Activated naive CD4-positive, alpha-beta T cell treated with anti-CD3 and anti-CD28 coated beads for 36 hours (primary cell): ENCODE measurements at regions not wholly inside any gene's neighbourhood (a gene's known extent, or its start where the extent isn't known, plus 50 kb on each side); places are given as distances from the start of the nearest gene placed in this dataset.
A peak's percentile ranks its signal among the peaks of the same experiment; 100 is the strongest.
"Not testable (repeated sequence)": the region's sequence is repeated elsewhere in the genome, so short reads cannot be mapped to it uniquely, and the experiment has no call there.

ENCODE experiments used
- CTCF ChIA-PET: fragments of 350-600 bp; sonication (Branson Sonifier 250); formaldehyde crosslinking; loops from one replicate; lab custom pipeline; 2021; ENCODE audit warnings: antibody characterized with exemption; lab: Charles Lee
- DNase-seq: peaks from one replicate; pipeline ENCODE4 v3.0.0-alpha.2; 2020
- H3K27ac Mint-ChIP-seq: one replicate; pipeline ENCODE4 v1.8.0; 2021; ENCODE audit warnings: mild to moderate bottlenecking, mixed read lengths
- H3K27me3 Mint-ChIP-seq: one replicate; pipeline ENCODE4 v1.8.0; 2021; ENCODE audit warnings: low read depth, mixed read lengths
- H3K36me3 Mint-ChIP-seq: one replicate; pipeline ENCODE4 v1.8.0; 2021; ENCODE audit warnings: low read depth, mixed read lengths
- H3K4me1 Mint-ChIP-seq: one replicate; pipeline ENCODE4 v1.8.0; 2021; ENCODE audit warnings: low read depth, mixed read lengths
- H3K4me3 Mint-ChIP-seq: one replicate; pipeline ENCODE4 v1.8.0; 2021; ENCODE audit warnings: mild to moderate bottlenecking, moderate library complexity, mixed read lengths
- H3K9me3 Mint-ChIP-seq: one replicate; pipeline ENCODE4 v1.8.0; 2021; ENCODE audit warnings: mixed read lengths
- intact Hi-C: fragments of 100-400 bp; cut with micrococcal nuclease; formaldehyde crosslinking; loops from one replicate; pipeline ENCODE4 v1.15.1; 2023

- peaks cover 8% of the 10 kb centered on the region for H3K27me3 Mint-ChIP-seq
- no peaks in the 10 kb centered on the region for H3K4me1 Mint-ChIP-seq
- H3K36me3 Mint-ChIP-seq = no peaks in the 10 kb centered on the region
- no peak overlapping the region for H3K27ac Mint-ChIP-seq
- DNase-seq = no peak
- H3K4me3 Mint-ChIP-seq = no peak overlapping the region
- intact Hi-C loops = no loop called here
- CTCF ChIA-PET = no interaction called here
- H3K9me3 Mint-ChIP-seq = peaks cover 2% of the 10 kb centered on the region
These were observed 413.9 kb upstream of the MDFIC2 start for GRCh38 chr3:70726096-70726938.

- Mint-ChIP-seq H3K9me3 (peaks cover 2% of the 10 kb centered on the region), H3K4me1 (no peaks in the 10 kb centered on the region), H3K4me3 (no peak overlapping the region), H3K36me3 (no peaks in the 10 kb centered on the region), H3K27me3 (peaks cover 7% of the 10 kb centered on the region), H3K27ac (no peak overlapping the region)
- intact Hi-C loops = no loop called here
- DNase-seq = no peak
- CTCF ChIA-PET = no interaction called here
These were observed 409.6 kb upstream of the MDFIC2 start for GRCh38 chr3:70722018-70722417.

DNA sequence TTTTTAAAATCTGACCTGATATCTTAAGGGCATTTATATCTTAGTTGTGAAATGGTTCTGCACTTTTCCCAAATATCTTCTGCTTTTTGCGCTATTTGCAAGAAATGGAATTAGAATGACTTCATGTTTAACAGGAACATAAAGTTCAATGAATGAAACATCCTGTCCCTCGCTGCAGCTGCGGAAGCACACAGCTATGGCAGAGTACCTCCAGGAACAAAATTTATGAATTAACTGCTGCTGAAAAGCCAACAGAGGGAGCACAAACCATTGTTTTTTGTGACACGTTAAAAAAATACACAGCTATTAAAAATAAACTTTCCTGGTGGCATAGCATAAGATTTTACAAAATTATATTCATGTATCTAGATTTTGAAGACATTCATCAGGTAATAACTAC lies 404.4 kb upstream of the MDFIC2 start:
- intact Hi-C loops = loop anchor here (1.0 to 10.0 kb wide), 9 partner anchors 165 to 935 kb away; no protein-coding TSS in a partner anchor
- CTCF ChIA-PET = interaction anchor here (0.5 to 1.3 kb wide), 5 partner anchors 10 to 806 kb away, joined by 3 read pairs; no protein-coding TSS in a partner anchor
- H3K9me3 Mint-ChIP-seq = peaks cover 15% of the 10 kb centered on the region
- DNase-seq = peak; percentile 24
- peaks cover 3% of the 10 kb centered on the region for H3K36me3 Mint-ChIP-seq
- no peak overlapping the region for H3K27ac Mint-ChIP-seq
- H3K4me3 Mint-ChIP-seq = no peak overlapping the region
- H3K4me1 Mint-ChIP-seq = peaks cover 2% of the 10 kb centered on the region
- peaks cover 4% of the 10 kb centered on the region for H3K27me3 Mint-ChIP-seq

- Mint-ChIP-seq H3K27me3 (peaks cover 6% of the 10 kb centered on the region), H3K27ac (no peak overlapping the region), H3K9me3 (peaks cover 18% of the 10 kb centered on the region), H3K4me1 (peaks cover 2% of the 10 kb centered on the region), H3K4me3 (no peak overlapping the region), H3K36me3 (peaks cover 4% of the 10 kb centered on the region)
- peak; percentile 7 for DNase-seq
- intact Hi-C loops = loop anchor here (10.0 kb wide), 2 partner anchors 242 to 802 kb away; no protein-coding TSS in a partner anchor
- CTCF ChIA-PET = no interaction called here
These were observed 400.1 kb upstream of the MDFIC2 start for GRCh38 chr3:70712449-70713082.

DNA sequence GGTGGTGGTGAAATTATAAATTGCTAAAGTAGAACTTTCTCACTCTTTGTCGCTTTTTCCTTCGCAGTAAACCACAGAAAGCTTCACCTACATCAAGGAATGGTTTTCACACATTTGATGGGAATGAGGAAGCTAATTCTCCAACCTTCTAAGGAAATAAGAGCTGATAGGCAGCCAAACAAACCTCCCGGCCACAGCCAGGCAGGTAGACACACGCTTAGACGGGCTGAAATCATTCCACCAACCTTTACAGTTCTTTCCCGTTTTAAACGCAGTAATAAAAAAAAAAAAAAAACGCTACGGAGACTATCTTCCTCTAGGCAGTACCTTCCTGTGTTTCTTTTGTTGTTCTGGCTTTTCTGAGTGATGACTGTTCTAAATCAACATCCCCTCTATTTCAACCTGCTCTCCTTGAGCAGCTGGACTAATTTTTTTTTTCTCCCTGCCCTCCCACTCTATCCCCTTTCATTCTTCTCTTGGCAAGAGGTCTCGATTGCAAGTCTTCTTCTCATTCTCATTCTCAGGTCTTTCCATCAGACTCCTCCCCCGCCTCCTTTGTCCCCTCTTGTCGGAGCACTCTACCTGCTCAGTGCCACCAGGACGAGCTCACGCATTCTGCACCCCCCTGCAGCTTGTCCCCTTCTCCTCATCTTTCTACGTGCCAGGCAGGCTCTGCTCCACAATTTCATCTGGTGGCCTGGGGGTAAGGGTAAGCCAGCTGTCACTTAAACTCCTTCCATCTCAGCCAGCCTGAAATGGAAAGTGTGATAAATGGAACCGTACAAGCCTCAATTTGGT lies 391.1 kb upstream of the MDFIC2 start:
- peaks cover 15% of the 10 kb centered on the region for H3K27me3 Mint-ChIP-seq
- H3K9me3 Mint-ChIP-seq = no peaks in the 10 kb centered on the region
- H3K4me1 Mint-ChIP-seq = peaks cover 19% of the 10 kb centered on the region
- H3K36me3 Mint-ChIP-seq = no peaks in the 10 kb centered on the region
- intact Hi-C loops = no loop called here
- H3K4me3 Mint-ChIP-seq = no peak overlapping the region
- CTCF ChIA-PET = interaction anchor here (0.7 to 0.9 kb wide), 2 partner anchors 12 to 45 kb away, joined by 3 read pairs; no protein-coding TSS in a partner anchor
- no peak overlapping the region for H3K27ac Mint-ChIP-seq
- peak; percentile 10 for DNase-seq

GRCh38 chr3:70702132-70702531 lies 389.7 kb upstream of the MDFIC2 start:
- CTCF ChIA-PET = no interaction called here
- no peak for DNase-seq
- Mint-ChIP-seq H3K9me3 (no peaks in the 10 kb centered on the region), H3K4me3 (no peak overlapping the region), H3K4me1 (peaks cover 19% of the 10 kb centered on the region), H3K27me3 (peaks cover 18% of the 10 kb centered on the region), H3K36me3 (no peaks in the 10 kb centered on the region), H3K27ac (no peak overlapping the region)
- intact Hi-C loops = no loop called here

DNA sequence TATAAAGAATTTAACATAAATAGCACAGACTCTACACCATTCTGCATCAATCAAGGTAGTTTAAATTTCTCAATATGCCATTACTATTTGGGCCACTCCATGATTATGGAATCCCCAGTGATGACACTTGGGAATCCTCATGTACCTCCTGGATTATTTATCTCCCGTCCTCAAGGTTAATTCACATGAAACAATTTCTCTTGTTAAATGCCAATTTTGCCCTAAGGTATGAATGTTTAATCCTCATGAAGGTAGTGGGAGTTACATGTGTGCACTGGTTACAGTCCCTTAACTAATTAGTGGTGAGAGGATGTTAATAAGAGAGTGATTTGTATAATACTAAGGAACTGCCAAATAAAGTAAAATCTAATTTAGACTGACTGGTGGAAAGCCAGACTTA lies 372.3 kb upstream of the MDFIC2 start:
- peaks cover 1% of the 10 kb centered on the region for H3K9me3 Mint-ChIP-seq
- CTCF ChIA-PET = interaction anchor here (0.7 kb wide), 1 partner anchor 924 kb away, joined by 5 read pairs; no protein-coding TSS in a partner anchor
- no peak for DNase-seq
- no peaks in the 10 kb centered on the region for H3K36me3 Mint-ChIP-seq
- no peaks in the 10 kb centered on the region for H3K4me1 Mint-ChIP-seq
- no peak overlapping the region for H3K27ac Mint-ChIP-seq
- H3K27me3 Mint-ChIP-seq = peaks cover 34% of the 10 kb centered on the region
- intact Hi-C loops = no loop called here
- H3K4me3 Mint-ChIP-seq = no peak overlapping the region

DNA sequence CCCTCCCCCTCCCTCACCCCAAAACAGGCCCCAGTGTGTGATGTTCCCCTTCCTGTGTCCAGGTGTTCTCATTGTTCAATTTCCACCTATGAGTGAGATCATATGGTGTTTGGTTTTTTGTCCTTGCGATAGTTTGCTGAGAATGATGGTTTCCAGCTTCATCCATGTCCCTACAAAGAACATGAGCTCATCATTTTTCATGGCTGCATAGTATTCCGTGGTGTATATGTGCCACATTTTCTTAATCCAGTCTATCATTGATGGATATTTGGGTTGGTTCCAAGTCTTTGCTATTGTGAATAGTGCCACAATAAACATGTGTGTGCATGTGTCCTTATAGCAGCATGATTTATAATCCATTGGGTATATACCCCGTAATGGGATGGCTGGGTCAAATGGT lies 363.4 kb upstream of the MDFIC2 start:
- peaks cover 19% of the 10 kb centered on the region for H3K27me3 Mint-ChIP-seq
- DNase-seq, intact Hi-C loops, H3K36me3 Mint-ChIP-seq, H3K4me3 Mint-ChIP-seq, H3K27ac Mint-ChIP-seq, CTCF ChIA-PET, H3K4me1 Mint-ChIP-seq, H3K9me3 Mint-ChIP-seq: not testable (repeated sequence)

- Mint-ChIP-seq H3K27ac (no peak overlapping the region), H3K9me3 (peaks cover 3% of the 10 kb centered on the region), H3K4me3 (no peak overlapping the region), H3K36me3 (no peaks in the 10 kb centered on the region), H3K4me1 (no peaks in the 10 kb centered on the region), H3K27me3 (peaks cover 33% of the 10 kb centered on the region)
- CTCF ChIA-PET = interaction anchor here (0.7 kb wide), 1 partner anchor 134 kb away, joined by 3 read pairs; no protein-coding TSS in a partner anchor
- intact Hi-C loops = no loop called here
- DNase-seq = no peak
These were observed 346.3 kb upstream of the MDFIC2 start for GRCh38 chr3:70658513-70659310.

DNA sequence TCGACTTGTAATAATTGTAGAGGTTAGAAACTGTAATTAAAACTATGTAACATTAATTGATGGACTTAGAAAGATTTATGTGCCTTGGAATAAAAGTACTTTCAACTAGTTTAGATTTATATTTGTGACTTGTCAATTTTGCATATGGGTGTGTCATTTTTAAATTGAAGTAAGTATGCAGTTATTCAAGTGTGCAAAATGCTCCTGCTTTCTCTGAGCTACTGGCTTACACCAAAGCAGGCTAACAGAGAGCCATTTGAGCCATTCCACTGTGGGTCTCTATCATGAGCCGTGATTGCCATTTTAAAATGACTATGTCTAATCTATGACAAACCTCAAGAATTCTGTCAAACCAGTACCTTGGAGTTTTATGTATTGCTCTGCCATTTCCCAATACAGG lies 345.0 kb upstream of the MDFIC2 start:
- Mint-ChIP-seq H3K4me3 (no peak overlapping the region), H3K27ac (no peak overlapping the region), H3K4me1 (no peaks in the 10 kb centered on the region), H3K27me3 (peaks cover 34% of the 10 kb centered on the region), H3K36me3 (no peaks in the 10 kb centered on the region), H3K9me3 (peaks cover 3% of the 10 kb centered on the region)
- CTCF ChIA-PET = interaction anchor here (1.2 kb wide), 1 partner anchor 31 kb away, joined by 3 read pairs; no protein-coding TSS in a partner anchor
- intact Hi-C loops = no loop called here
- no peak for DNase-seq

GRCh38 chr3:70647823-70648222 lies 335.4 kb upstream of the MDFIC2 start:
- DNase-seq = no peak
- Mint-ChIP-seq H3K27me3 (peaks cover 18% of the 10 kb centered on the region), H3K9me3 (no peaks in the 10 kb centered on the region), H3K36me3 (no peaks in the 10 kb centered on the region), H3K27ac (no peak overlapping the region), H3K4me1 (no peaks in the 10 kb centered on the region), H3K4me3 (no peak overlapping the region)
- CTCF ChIA-PET = no interaction called here
- intact Hi-C loops = no loop called here
